ENCODE measurements at regions not wholly inside any gene's neighbourhood (a gene's known extent, or its start where the extent isn't known, plus 50 kb on each side); places are given as distances from the start of the nearest gene placed in this dataset.
"Not testable (repeated sequence)": the region's sequence is repeated elsewhere in the genome, so short reads cannot be mapped to it uniquely, and the experiment has no call there.

GRCh38 chr10:84946904-84947303 lies 618.5 kb downstream of the CCSER2 start:
- no peak for DNase-seq

- no peak for DNase-seq
Measured at GRCh38 chr10:84948644-84949043, 620.3 kb downstream of the CCSER2 start.

GRCh38 chr10:84951616-84952015 lies 623.2 kb downstream of the CCSER2 start:
- no peak for DNase-seq

GRCh38 chr10:84957427-84957826 lies 629.0 kb downstream of the CCSER2 start:
- DNase-seq = no peak

GRCh38 chr10:84965468-84965867 lies 637.1 kb downstream of the CCSER2 start:
- DNase-seq = no peak

GRCh38 chr10:84966708-84967441 lies 638.5 kb downstream of the CCSER2 start:
- no peak for DNase-seq

- DNase-seq = not testable (repeated sequence)
Measured at GRCh38 chr10:84969297-84969696, 640.9 kb downstream of the CCSER2 start.

GRCh38 chr10:84987039-84987438 lies 658.6 kb downstream of the CCSER2 start:
- DNase-seq = no peak

- DNase-seq = no peak
Measured at GRCh38 chr10:84988011-84988410, 659.6 kb downstream of the CCSER2 start.

- DNase-seq = no peak
Measured at GRCh38 chr10:84990713-84991112, 662.3 kb downstream of the CCSER2 start.

- no peak for DNase-seq
Measured at GRCh38 chr10:84991301-84991700, 662.9 kb downstream of the CCSER2 start.

- no peak for DNase-seq
Measured at GRCh38 chr10:84993251-84994035, 665.1 kb downstream of the CCSER2 start.

- no peak for DNase-seq
Measured at GRCh38 chr10:84994722-84995121, 666.3 kb downstream of the CCSER2 start.

- DNase-seq = no peak
Measured at GRCh38 chr10:84996580-84996979, 668.2 kb downstream of the CCSER2 start.

- DNase-seq = no peak
Measured at GRCh38 chr10:84997870-84998269, 669.5 kb downstream of the CCSER2 start.

GRCh38 chr10:84999929-85000328 lies 671.5 kb downstream of the CCSER2 start:
- DNase-seq = no peak

- no peak for DNase-seq
Measured at GRCh38 chr10:85003083-85003482, 674.7 kb downstream of the CCSER2 start.

GRCh38 chr10:85008488-85009184 lies 680.2 kb downstream of the CCSER2 start:
- no peak for DNase-seq

GRCh38 chr10:85012305-85012704 lies 683.9 kb downstream of the CCSER2 start:
- no peak for DNase-seq

- DNase-seq = no peak
Measured at GRCh38 chr10:85026878-85027467, 698.6 kb downstream of the CCSER2 start.

GRCh38 chr10:85032981-85033380 lies 704.6 kb downstream of the CCSER2 start:
- DNase-seq = no peak

GRCh38 chr10:85036661-85037060 lies 708.3 kb downstream of the CCSER2 start:
- no peak for DNase-seq

GRCh38 chr10:85039311-85039710 lies 710.9 kb downstream of the CCSER2 start:
- DNase-seq = no peak
